GM06990 (cell line): ENCODE measurements at regions not wholly inside any gene's neighbourhood (a gene's known extent, or its start where the extent isn't known, plus 50 kb on each side); places are given as distances from the start of the nearest gene placed in this dataset.

Experiments
- DNase-seq: peaks from one replicate; pipeline ENCODE4 v3.0.0-alpha.2; 2011; ENCODE audit not compliant: insufficient read length; ENCODE audit errors: extremely low read depth
- H3K27me3 ChIP-seq: replicated peaks from 2 replicates; pipeline ENCODE4 v1.6.0; 2011; ENCODE audit warnings: low read length; ENCODE audit not compliant: control insufficient read depth, insufficient read depth
- H3K36me3 ChIP-seq: 2 replicates; pipeline ENCODE4 v1.5.1; 2011; ENCODE audit warnings: low read length; ENCODE audit not compliant: control insufficient read depth, insufficient read depth
- H3K4me3 ChIP-seq: replicated peaks from 2 replicates; pipeline ENCODE4 v1.5.1; 2011; ENCODE audit warnings: low read depth, mild to moderate bottlenecking, control low read depth, low read length
- CTCF ChIP-seq: IDR thresholded peaks from 2 replicates; pipeline ENCODE4 v1.5.1; 2011; ENCODE audit warnings: low read length, control low read depth, mild to moderate bottlenecking, inconsistent platforms; ENCODE audit not compliant: insufficient read depth, poor library complexity, severe bottlenecking

GRCh38 chr5:130568791-130569190 is 596.3 kb downstream of the HINT1 start:
- DNase-seq = no peak
- Histone ChIP-seq H3K27me3 (no peaks in the 10 kb centered on the region), H3K4me3 (no peak overlapping the region), H3K36me3 (no peaks in the 10 kb centered on the region)
- no peak for TF ChIP-seq CTCF

GRCh38 chr5:130555429-130555828 is 609.6 kb downstream of the HINT1 start:
- TF ChIP-seq CTCF = no peak
- DNase-seq = no peak
- Histone ChIP-seq H3K36me3 (no peaks in the 10 kb centered on the region), H3K27me3 (no peaks in the 10 kb centered on the region; the same call in 1 of the 2 replicates), H3K4me3 (no peak overlapping the region)

GRCh38 chr5:130550562-130550928 is 614.5 kb downstream of the HINT1 start:
- DNase-seq = no peak
- Histone ChIP-seq H3K36me3 (no peaks in the 10 kb centered on the region), H3K27me3 (no peaks in the 10 kb centered on the region; the same call in 1 of the 2 replicates), H3K4me3 (no peak overlapping the region)
- TF ChIP-seq CTCF = no peak

- H3K4me3 ChIP-seq = no peak overlapping the region
- DNase-seq = no peak
- H3K36me3 ChIP-seq = no peaks in the 10 kb centered on the region
- H3K27me3 ChIP-seq = no peaks in the 10 kb centered on the region
- no peak for TF ChIP-seq CTCF
Measured at GRCh38 chr5:130549884-130550561, 615.0 kb downstream of the HINT1 start.

GRCh38 chr5:130546211-130546610 is 618.8 kb downstream of the HINT1 start:
- H3K27me3 ChIP-seq = no peaks in the 10 kb centered on the region
- no peak overlapping the region for H3K4me3 ChIP-seq

More at GRCh38 chr5:130546211-130546610, 618.8 kb downstream of the HINT1 start:
- DNase-seq = no peak
- no peaks in the 10 kb centered on the region for H3K36me3 ChIP-seq
- no peak for TF ChIP-seq CTCF
